ENCODE measurements at regions not wholly inside any gene's neighbourhood (a gene's known extent, or its start where the extent isn't known, plus 50 kb on each side); places are given as distances from the start of the nearest gene placed in this dataset.

- Histone ChIP-seq H3K4me2 (ENCODE audit: low read length) (peak overlapping the region; percentile 24), H3K27me3 (ENCODE audit: control insufficient read depth, insufficient read depth, low read length) (no peaks in the 10 kb centered on the region), H3K27ac (no peak overlapping the region), H3K4me3 (ENCODE audit: low read depth, low read length) (no peak overlapping the region), H3K79me2 (no peaks in the 10 kb centered on the region), H2AFZ (no peak overlapping the region), H3K9me3 (ENCODE audit: control insufficient read depth, low read length) (no peaks in the 10 kb centered on the region), H3K36me3 (ENCODE audit: control insufficient read depth, insufficient read depth, low read length) (no peaks in the 10 kb centered on the region), H3K4me1 (no peaks in the 10 kb centered on the region), H3K9ac (no peak overlapping the region)
- no peak for TF ChIP-seq CTCF (IDR thresholded peaks at IDR 0.05)
These were observed 463.7 kb upstream of the SEMA3A start for GRCh38 chr7:84658286-84658685.

- Histone ChIP-seq H3K4me1 (no peaks in the 10 kb centered on the region), H3K4me2 (ENCODE audit: low read length) (no peak overlapping the region), H3K9ac (no peak overlapping the region), H3K79me2 (no peaks in the 10 kb centered on the region), H3K9me3 (ENCODE audit: control insufficient read depth, low read length) (no peaks in the 10 kb centered on the region), H3K4me3 (ENCODE audit: low read depth, low read length) (no peak overlapping the region), H3K36me3 (ENCODE audit: control insufficient read depth, insufficient read depth, low read length) (no peaks in the 10 kb centered on the region), H2AFZ (no peak overlapping the region), H3K27ac (no peak overlapping the region), H3K27me3 (ENCODE audit: control insufficient read depth, insufficient read depth, low read length) (no peaks in the 10 kb centered on the region)
- TF ChIP-seq CTCF (IDR thresholded peaks at IDR 0.05) = no peak
These were observed 459.7 kb upstream of the SEMA3A start for GRCh38 chr7:84654273-84654672.

- Histone ChIP-seq H3K79me2 (no peaks in the 10 kb centered on the region), H3K36me3 (ENCODE audit: control insufficient read depth, insufficient read depth, low read length) (no peaks in the 10 kb centered on the region), H3K27ac (no peak overlapping the region), H3K4me3 (ENCODE audit: low read depth, low read length) (no peak overlapping the region), H3K9ac (no peak overlapping the region), H3K4me1 (no peaks in the 10 kb centered on the region), H2AFZ (no peak overlapping the region), H3K9me3 (ENCODE audit: control insufficient read depth, low read length) (no peaks in the 10 kb centered on the region), H3K27me3 (ENCODE audit: control insufficient read depth, insufficient read depth, low read length) (no peaks in the 10 kb centered on the region), H3K4me2 (ENCODE audit: low read length) (no peak overlapping the region)
- no peak for TF ChIP-seq CTCF (IDR thresholded peaks at IDR 0.05)
These were observed 457.3 kb upstream of the SEMA3A start for GRCh38 chr7:84651876-84652275.

GRCh38 chr7:84647797-84648757, 453.5 kb upstream of the SEMA3A start:
- Histone ChIP-seq H2AFZ (no peak overlapping the region), H3K4me1 (no peaks in the 10 kb centered on the region), H3K27me3 (ENCODE audit: control insufficient read depth, insufficient read depth, low read length) (no peaks in the 10 kb centered on the region), H3K79me2 (no peaks in the 10 kb centered on the region), H3K9ac (no peak overlapping the region), H3K4me2 (ENCODE audit: low read length) (no peak overlapping the region), H3K36me3 (ENCODE audit: control insufficient read depth, insufficient read depth, low read length) (no peaks in the 10 kb centered on the region), H3K4me3 (ENCODE audit: low read depth, low read length) (no peak overlapping the region), H3K27ac (no peak overlapping the region), H3K9me3 (ENCODE audit: control insufficient read depth, low read length) (no peaks in the 10 kb centered on the region)
- no peak for TF ChIP-seq CTCF (IDR thresholded peaks at IDR 0.05)

DNA sequence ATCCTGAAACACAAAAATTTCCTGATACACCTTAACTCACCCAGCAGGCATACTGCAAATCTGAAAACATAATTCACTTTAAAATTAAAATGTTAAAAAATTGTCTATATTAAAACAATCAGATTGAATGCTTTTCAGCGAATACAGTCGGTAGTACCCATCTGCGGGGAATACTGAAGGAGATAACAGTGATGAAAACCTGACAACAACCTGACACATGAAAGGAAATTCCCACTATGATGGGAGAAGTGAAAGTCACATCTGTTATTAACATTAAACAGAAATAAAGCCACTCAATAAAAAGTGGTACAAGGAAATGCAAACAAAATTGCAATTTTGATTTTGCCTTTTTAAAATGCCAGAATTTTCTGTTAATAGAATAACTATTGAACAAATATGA, 448.0 kb upstream of the SEMA3A start:
- Histone ChIP-seq H2AFZ (no peak overlapping the region), H3K4me3 (ENCODE audit: low read depth, low read length) (no peak overlapping the region), H3K27me3 (ENCODE audit: control insufficient read depth, insufficient read depth, low read length) (no peaks in the 10 kb centered on the region), H3K9me3 (ENCODE audit: control insufficient read depth, low read length) (no peaks in the 10 kb centered on the region), H3K4me2 (ENCODE audit: low read length) (no peak overlapping the region), H3K36me3 (ENCODE audit: control insufficient read depth, insufficient read depth, low read length) (no peaks in the 10 kb centered on the region), H3K27ac (no peak overlapping the region), H3K9ac (no peak overlapping the region), H3K4me1 (no peaks in the 10 kb centered on the region), H3K79me2 (no peaks in the 10 kb centered on the region)
- no peak for TF ChIP-seq CTCF (IDR thresholded peaks at IDR 0.05)

Measured in parathyroid adenoma (tissue), 2 donors.